Brain microvascular endothelial cell (primary cell): ENCODE measurements at regions not wholly inside any gene's neighbourhood (a gene's known extent, or its start where the extent isn't known, plus 50 kb on each side); places are given as distances from the start of the nearest gene placed in this dataset.

Source experiments
- DNase-seq: peaks from one replicate; pipeline ENCODE4 v3.0.0-alpha.2; 2020
- H3K27ac ChIP-seq: fragments of 250-450 bp; sonication (Bioruptor Pico); 2 replicates; pipeline ENCODE4 v1.5.1; 2020; ENCODE audit warnings: mild to moderate bottlenecking, moderate library complexity
- H3K27me3 ChIP-seq: fragments of 250-450 bp; sonication (Bioruptor Pico); replicated peaks from 2 replicates; pipeline ENCODE4 v1.5.1; 2020; ENCODE audit warnings: mild to moderate bottlenecking
- H3K36me3 ChIP-seq: fragments of 250-450 bp; sonication (Bioruptor Pico); replicated peaks from 2 replicates; pipeline ENCODE4 v1.5.1; 2020; ENCODE audit warnings: mild to moderate bottlenecking
- H3K4me3 ChIP-seq: 2 replicates; pipeline ENCODE4 v1.5.1; 2011; ENCODE audit warnings: low read depth, mild to moderate bottlenecking, control low read depth, low read length, moderate library complexity
- in situ Hi-C: cut with HindIII; loops from 2 replicates; pipeline ENCODE4 v1.10.0; 2017; ENCODE audit warnings: low sequenced_read_pairs, low pct_ligation_motif_present
- TF ChIP-seq, protein P1 (sequence below): IDR thresholded peaks from 2 replicates; pipeline ENCODE4 v1.5.1; 2011; ENCODE audit warnings: low read depth, mild to moderate bottlenecking, moderate library complexity, low read length, control low read depth, inconsistent platforms; ENCODE audit errors: missing control alignments

GRCh38 chr4:30605616-30606190 lies 114.5 kb upstream of the PCDH7 start:
- no peak for DNase-seq

GRCh38 chr4:30610361-30610760 lies 109.8 kb upstream of the PCDH7 start:
- TF ChIP-seq, protein P1, sequence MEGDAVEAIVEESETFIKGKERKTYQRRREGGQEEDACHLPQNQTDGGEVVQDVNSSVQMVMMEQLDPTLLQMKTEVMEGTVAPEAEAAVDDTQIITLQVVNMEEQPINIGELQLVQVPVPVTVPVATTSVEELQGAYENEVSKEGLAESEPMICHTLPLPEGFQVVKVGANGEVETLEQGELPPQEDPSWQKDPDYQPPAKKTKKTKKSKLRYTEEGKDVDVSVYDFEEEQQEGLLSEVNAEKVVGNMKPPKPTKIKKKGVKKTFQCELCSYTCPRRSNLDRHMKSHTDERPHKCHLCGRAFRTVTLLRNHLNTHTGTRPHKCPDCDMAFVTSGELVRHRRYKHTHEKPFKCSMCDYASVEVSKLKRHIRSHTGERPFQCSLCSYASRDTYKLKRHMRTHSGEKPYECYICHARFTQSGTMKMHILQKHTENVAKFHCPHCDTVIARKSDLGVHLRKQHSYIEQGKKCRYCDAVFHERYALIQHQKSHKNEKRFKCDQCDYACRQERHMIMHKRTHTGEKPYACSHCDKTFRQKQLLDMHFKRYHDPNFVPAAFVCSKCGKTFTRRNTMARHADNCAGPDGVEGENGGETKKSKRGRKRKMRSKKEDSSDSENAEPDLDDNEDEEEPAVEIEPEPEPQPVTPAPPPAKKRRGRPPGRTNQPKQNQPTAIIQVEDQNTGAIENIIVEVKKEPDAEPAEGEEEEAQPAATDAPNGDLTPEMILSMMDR = no peak
- Histone ChIP-seq H3K27ac (no peak overlapping the region), H3K27me3 (no peaks in the 10 kb centered on the region), H3K36me3 (no peaks in the 10 kb centered on the region), H3K4me3 (no peak overlapping the region)
- no peak for DNase-seq
- in situ Hi-C loops = no loop called here

More at GRCh38 chr4:30605616-30606190, 114.5 kb upstream of the PCDH7 start:
- TF ChIP-seq, protein P1 = no peak
- H3K4me3 ChIP-seq = no peak overlapping the region
- no peak overlapping the region for H3K27ac ChIP-seq
- in situ Hi-C loops = no loop called here
- no peaks in the 10 kb centered on the region for H3K36me3 ChIP-seq
- no peaks in the 10 kb centered on the region for H3K27me3 ChIP-seq

DNA sequence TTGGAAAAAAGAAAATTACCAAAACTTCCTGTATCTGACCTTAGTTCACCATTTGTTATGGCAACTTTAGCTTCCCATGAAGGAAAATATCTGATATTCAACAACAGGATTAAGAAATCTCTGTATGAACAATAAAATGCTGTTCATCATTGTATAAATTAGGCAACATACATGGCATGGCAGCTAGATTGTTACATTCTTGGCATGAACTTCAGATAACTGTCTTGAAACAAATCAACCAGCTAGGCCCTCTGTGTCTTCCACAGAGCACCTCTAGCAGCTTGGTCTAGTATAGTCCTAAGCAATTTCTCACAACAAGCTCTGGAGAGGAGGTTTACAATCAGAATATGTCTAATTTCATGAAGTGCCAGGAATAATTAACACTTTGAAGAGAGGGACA lies 105.4 kb upstream of the PCDH7 start:
- in situ Hi-C loops = no loop called here
- Histone ChIP-seq H3K27me3 (no peaks in the 10 kb centered on the region), H3K36me3 (no peaks in the 10 kb centered on the region), H3K27ac (no peak overlapping the region), H3K4me3 (no peak overlapping the region)
- TF ChIP-seq, protein P1 = no peak
- DNase-seq = no peak

- in situ Hi-C loops = no loop called here
- Histone ChIP-seq H3K27me3 (no peaks in the 10 kb centered on the region), H3K36me3 (no peaks in the 10 kb centered on the region), H3K27ac (no peak overlapping the region), H3K4me3 (no peak overlapping the region)
- no peak for DNase-seq
- TF ChIP-seq, protein P1 = no peak
Measured at GRCh38 chr4:30616942-30617646, 103.1 kb upstream of the PCDH7 start.

GRCh38 chr4:30617836-30618235 lies 102.3 kb upstream of the PCDH7 start:
- TF ChIP-seq, protein P1 = no peak
- Histone ChIP-seq H3K4me3 (no peak overlapping the region), H3K27me3 (no peaks in the 10 kb centered on the region), H3K36me3 (no peaks in the 10 kb centered on the region), H3K27ac (no peak overlapping the region)
- in situ Hi-C loops = no loop called here
- DNase-seq = no peak
